GM12891 (cell line): ENCODE measurements at regions not wholly inside any gene's neighbourhood (a gene's known extent, or its start where the extent isn't known, plus 50 kb on each side); places are given as distances from the start of the nearest gene placed in this dataset.

ENCODE experiments used
- DNase-seq: peaks from one replicate; pipeline ENCODE4 v3.0.0; 2011; ENCODE audit warnings: low spot score; ENCODE audit not compliant: insufficient read length
- FAIRE-seq: peaks from 2 replicates; lab custom pipeline; 2011; peaks lifted over from hg19 to GRCh38; lab: Jason Lieb, UNC
- PAX5 ChIP-seq: IDR thresholded peaks from 2 replicates; pipeline ENCODE4 v1.6.1; 2011; ENCODE audit warnings: low read length, moderate library complexity, mild to moderate bottlenecking; ENCODE audit not compliant: insufficient read depth, severe bottlenecking
- POLR2A ChIP-seq: IDR thresholded peaks from 2 replicates; pipeline ENCODE4 v1.6.1; 2011; ENCODE audit warnings: low read depth, low read length, control low read depth
- POLR2AphosphoS5 ChIP-seq: IDR thresholded peaks from 2 replicates; pipeline ENCODE4 v1.6.1; 2011; ENCODE audit warnings: low read depth, low read length, control low read depth
- POU2F2 ChIP-seq: IDR thresholded peaks from 2 replicates; pipeline ENCODE4 v1.6.1; 2011; ENCODE audit warnings: low read depth, mild to moderate bottlenecking, control low read depth, low read length, moderate library complexity
- SPI1 ChIP-seq: IDR thresholded peaks from 2 replicates; pipeline ENCODE4 v1.6.1; 2011; ENCODE audit warnings: low read depth, low read length, control low read depth
- TAF1 ChIP-seq: IDR thresholded peaks from 2 replicates; pipeline ENCODE4 v1.6.1; 2011; ENCODE audit warnings: low read depth, low read length, control low read depth

DNA sequence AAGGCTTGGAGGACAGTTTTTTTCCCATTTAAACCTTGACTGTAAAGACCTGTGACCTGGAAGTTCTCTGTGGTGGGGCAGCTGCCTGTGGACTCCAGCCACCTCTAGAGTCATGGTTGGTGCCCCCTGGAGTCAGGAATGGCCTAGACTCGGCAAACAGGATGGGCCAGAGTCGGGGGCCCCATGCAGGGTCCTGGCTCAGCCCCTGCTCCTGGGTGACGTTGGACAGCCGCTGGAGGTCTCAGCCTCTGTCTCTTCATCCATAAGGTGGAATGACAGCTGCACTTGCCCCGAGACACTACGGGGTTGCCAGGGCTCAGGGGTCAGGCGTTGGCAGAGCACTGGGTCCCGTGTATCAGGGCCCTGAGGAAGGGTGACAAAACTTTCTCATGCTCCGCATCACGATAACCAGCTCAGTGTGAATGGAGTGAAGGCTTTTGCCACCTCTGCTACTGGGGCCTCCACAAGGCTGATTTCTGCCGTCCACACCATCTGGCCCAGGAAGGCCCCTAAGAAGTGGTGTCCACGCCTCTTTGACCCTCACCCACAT lies 58.5 kb upstream of the TTC34 start:
- DNase-seq (no peak), FAIRE-seq (no peak)
- TF ChIP-seq SPI1: no peak
- TF ChIP-seq PAX5: no peak
- TF ChIP-seq TAF1: no peak
- no peak for TF ChIP-seq POLR2AphosphoS5

DNA sequence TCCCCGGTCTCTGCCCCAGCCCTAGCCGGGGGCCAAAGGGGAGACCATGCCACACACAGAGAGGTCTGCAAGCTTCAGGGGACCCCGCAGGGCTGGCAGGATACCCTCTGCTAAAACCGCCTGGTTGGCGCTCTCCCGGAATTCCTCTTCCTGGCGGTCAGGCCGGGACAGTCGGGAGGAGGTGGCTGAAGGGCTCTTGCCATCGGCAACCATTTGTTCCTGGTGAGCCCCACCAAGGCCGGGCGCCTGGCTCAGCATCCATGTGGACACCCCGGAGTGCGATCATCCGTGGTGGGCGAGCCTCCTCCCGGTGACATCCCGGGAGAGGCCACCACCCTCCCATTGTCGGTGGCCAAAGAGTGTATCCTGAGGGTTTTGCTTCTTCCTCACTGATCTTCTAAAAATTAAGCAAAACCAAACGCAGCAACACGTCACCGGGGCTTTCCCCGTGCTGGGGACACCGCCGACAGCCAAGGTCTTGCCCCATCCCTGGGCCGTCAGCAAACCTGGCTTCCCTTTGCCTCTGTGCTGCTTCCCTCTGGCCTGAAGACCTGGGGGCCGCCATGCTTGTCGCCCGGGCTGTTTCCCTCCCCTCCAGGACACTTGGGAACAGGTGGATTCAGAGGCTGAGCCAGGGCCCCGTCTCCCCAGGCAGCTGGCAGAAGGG lies 59.1 kb upstream of the TTC34 start:
- TF ChIP-seq POU2F2 (no peak), TAF1 (no peak), POLR2A (no peak), SPI1 (no peak), PAX5 (no peak), POLR2AphosphoS5 (no peak)
- no peak for DNase-seq
- FAIRE-seq: no peak

DNA sequence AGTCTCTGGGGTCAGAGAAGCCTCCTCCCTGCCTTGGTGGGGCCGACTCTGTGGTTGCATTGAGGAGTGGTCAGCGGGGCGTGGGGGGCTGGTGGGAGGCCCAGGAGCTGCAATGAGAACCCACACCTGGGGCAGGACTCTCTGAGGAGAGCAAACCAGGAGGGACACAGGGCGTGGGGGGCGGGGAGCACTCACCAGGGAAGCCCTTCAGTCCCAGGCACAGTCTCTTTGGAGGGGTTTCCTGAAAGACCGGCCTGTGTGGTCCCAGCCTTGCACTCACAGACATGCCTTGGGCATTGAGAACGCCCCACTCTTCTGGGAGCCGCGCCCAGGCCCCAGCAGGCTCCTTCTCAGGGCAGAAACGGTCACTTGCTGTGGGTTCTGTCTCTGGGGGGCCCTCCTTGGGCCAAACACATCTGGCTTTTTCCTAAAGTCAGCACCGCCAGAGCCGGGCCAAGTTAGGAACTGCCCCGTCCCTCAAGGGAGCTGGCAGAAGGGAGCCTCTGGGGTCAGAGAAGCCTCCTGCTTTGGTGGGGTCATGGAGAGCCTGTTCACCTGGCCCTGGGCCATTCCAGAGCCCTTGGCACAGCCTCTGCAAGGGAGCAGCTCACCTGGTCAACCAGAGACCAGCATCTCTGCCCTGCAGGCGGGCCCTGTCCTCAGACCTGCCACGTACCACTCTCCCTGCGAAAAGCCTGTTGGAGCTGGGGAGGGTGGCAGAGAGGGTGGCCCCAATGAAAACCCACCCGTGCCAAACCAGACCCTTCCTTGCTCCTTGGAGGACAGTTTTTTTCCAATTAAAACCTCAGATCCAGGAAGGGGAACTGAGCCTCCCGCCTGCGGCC lies 59.9 kb upstream of the TTC34 start:
- DNase-seq: no peak
- TF ChIP-seq POLR2AphosphoS5 (no peak), SPI1 (no peak), POLR2A (no peak), PAX5 (no peak), TAF1 (no peak), POU2F2 (no peak)
- FAIRE-seq: no peak

DNA sequence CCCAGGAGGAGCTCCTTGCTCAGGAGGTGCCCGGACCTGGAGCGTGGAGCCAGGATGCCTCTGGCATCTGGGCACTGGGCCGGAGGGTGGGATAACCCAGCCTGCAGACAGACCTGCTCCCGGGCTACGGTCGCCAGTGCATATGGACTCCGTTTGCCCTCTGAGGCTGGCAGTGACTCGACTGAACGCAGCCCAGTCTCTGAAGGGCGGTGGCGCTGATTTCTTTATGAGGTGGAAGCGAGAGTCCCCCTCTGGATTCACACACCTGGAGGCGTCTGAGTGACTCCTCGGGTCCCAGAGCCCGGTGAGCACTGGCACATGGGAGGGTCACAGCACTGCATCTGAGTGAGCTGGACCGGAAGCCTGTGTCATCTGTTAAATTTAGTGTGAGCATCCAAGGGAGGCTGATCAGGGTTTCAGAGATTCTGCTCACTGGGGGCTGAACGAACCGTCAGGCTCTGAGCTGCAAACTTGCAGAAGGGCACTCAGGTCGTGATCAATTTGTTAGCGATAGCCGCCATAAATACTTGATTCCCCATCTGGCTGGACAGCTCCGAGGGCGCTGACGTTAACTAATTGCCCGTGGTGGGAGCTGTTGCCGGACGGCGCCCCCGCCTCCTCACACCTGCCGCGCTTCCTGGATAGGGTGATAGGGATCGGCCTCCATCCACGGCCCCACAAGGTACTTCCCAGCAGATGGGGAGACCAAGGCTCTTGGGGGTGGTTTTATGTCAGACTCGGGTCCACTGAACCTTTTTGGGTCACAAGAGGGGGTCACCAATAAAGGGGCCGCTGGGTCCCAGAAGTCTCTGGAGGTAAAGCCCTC lies 60.7 kb upstream of the TTC34 start:
- DNase-seq: no peak
- TF ChIP-seq POLR2A (no peak), POU2F2 (no peak), TAF1 (no peak), POLR2AphosphoS5 (no peak), SPI1 (no peak), PAX5 (no peak)
- no peak for FAIRE-seq

DNA sequence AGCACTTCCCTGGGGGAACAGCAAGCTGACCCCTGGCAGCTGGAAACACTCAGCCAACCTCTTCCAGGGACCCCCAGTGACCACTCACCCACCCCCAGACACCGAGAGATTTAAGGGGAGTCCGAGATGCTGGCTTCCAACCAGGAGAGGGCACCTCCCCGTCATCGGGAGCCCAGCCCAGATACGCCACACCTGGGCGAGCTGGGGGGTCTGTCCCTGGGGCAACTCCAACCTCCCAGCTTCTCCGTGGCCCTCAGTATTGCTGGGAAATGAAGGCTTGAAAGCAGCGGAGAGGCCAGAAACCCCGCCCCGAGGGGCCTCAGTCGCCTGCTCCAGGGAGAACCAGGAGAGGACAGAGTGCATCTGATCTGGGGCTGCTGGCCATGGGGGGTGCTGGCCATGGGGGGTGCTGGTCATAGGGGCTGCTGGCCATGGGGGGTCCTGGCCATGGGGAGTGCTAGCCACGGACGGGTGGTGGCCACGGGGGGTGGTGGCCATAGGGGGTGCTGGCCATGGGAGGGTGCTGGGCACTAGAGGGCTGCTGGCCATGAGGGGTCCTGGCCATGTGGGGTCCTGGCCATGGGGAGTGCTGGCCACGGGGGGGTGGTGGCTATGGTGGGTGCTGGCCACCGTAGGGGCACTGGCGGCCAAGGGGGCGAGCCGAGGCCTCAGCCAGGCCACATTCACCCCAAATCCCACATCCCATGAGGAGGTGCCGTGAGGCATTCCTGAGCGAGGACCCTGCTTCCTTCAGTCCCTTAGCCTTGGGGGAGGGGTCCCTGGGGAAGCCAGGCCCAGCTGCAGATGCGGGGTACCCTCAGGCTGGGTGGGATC lies 61.5 kb upstream of the TTC34 start:
- TF ChIP-seq TAF1: no peak
- no peak for TF ChIP-seq POLR2A
- TF ChIP-seq SPI1: no peak
- TF ChIP-seq POLR2AphosphoS5: no peak
- no peak for TF ChIP-seq PAX5
- no peak for TF ChIP-seq POU2F2
- DNase-seq (no peak), FAIRE-seq (no peak)

DNA sequence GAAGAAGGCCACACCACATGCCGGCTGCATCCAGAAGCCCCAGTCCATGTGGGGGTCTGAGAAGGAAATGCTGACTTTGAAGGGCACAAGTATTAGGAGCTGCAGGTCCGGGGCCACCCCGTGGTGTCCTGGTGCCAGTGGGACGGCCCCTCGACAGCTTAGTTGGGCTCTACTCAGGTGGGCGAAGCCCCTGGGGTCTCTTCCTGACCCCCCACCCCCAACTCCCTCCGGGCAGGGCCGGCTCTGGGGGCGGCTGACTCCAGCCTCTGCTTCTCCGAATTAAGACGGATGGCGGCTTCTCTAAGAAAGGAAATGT lies 62.1 kb upstream of the TTC34 start:
- TF ChIP-seq POU2F2: no peak
- no peak for TF ChIP-seq POLR2AphosphoS5
- no peak for TF ChIP-seq SPI1
- TF ChIP-seq TAF1: no peak
- no peak for TF ChIP-seq PAX5
- TF ChIP-seq POLR2A: no peak
- FAIRE-seq: no peak
- no peak for DNase-seq

DNA sequence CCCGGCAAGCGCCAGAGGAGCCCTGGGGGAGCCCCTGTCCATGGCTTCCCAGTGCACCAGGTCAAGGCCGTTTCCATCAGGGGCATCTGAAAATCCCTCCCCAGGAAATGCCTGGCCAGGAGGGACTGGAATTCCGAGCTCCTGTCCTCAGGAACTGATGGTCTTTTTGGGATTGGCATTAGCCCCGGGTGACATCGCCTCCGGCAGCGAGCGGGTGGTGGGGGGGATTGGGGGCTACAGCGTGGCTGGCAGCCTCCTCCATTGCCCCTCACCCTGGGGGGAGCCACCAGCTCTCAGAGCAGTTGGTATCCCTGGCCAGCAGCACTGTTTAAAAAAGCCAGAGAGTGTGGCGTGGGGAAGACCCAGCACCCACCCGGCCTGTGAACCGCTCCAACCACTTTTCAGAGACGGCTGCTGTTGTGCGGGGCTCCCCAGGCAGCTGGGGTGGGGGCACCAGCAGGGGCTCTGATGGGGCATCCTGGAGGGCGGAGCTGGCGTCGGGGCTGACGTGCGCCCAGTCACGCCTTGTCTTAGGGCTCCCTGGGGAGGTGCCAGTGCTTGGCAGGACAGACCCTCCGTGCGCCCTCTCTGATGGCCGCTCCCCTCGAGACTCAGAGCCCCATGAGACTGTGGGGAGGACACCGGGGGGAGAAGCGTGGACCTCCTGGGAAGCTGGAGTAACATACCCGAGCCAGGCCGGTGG lies 62.9 kb upstream of the TTC34 start:
- TF ChIP-seq POLR2A: no peak
- TF ChIP-seq POLR2AphosphoS5: no peak
- TF ChIP-seq SPI1: no peak
- TF ChIP-seq TAF1: no peak
- TF ChIP-seq PAX5: no peak
- no peak for TF ChIP-seq POU2F2
- no peak for FAIRE-seq
- DNase-seq: no peak

DNA sequence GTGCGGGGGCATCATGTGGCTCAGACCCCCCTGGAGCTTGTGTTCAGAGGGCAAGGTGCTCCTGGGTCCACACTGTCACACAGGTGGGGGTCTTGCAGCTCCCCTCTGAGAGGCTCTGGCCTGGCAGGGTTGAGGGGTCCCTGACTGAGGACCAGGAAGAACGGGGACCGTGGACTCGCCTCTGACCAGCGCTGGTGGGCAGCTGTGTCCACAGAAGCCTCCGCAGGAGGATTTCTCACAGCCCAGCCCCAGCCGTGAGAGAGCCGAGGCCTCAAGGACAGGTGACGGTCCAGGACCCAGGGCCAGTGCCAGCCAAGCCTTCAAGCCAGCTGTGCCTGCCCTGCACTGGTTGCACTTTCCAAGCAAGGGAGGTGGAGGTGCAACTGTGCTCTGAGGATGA lies 63.5 kb upstream of the TTC34 start:
- no peak for TF ChIP-seq TAF1
- TF ChIP-seq SPI1: no peak
- TF ChIP-seq PAX5: no peak
- no peak for TF ChIP-seq POLR2A
- no peak for TF ChIP-seq POLR2AphosphoS5
- TF ChIP-seq POU2F2: no peak
- no peak for FAIRE-seq
- DNase-seq: no peak
